Transverse colon (tissue), 4 donors: ENCODE measurements at regions not wholly inside any gene's neighbourhood (a gene's known extent, or its start where the extent isn't known, plus 50 kb on each side); places are given as distances from the start of the nearest gene placed in this dataset.

ENCODE experiments used
- DNase-seq: peaks from one replicate; pipeline ENCODE4 v3.0.0-alpha.2; 2019
- H3K27ac ChIP-seq, 4 donors: fragments of 200-600 bp; sonication (generic); 2 replicates each; pipeline ENCODE4 v1.5.1; 2016 to 2018; ENCODE audit warnings: inconsistent platforms in 4 of 4
- H3K27me3 ChIP-seq: fragments of 200-600 bp; sonication (generic); 2 replicates; pipeline ENCODE4 v1.5.1; 2017; ENCODE audit warnings: inconsistent platforms
- H3K36me3 ChIP-seq, 4 donors: fragments of 200-600 bp; sonication (generic); 2 replicates each; pipeline ENCODE4 v1.5.1; 2017 to 2019; ENCODE audit warnings: inconsistent platforms in 4 of 4
- H3K4me1 ChIP-seq, 4 donors: fragments of 200-600 bp; sonication (generic); 2 replicates each; pipeline ENCODE4 v1.5.1; 2017 to 2020; ENCODE audit warnings: inconsistent platforms in 4 of 4
- H3K4me3 ChIP-seq, 4 donors: fragments of 200-600 bp; sonication (generic); 1 replicate in 1 of 4; 2 replicates in 3 of 4; pipeline versions ENCODE4 v1.5.1 to v1.6.1; 2017 to 2019; ENCODE audit warnings: inconsistent platforms in 4 of 4
- H3K9me3 ChIP-seq, 2 donors: fragments of 200-600 bp; sonication (generic); 2 replicates each; pipeline ENCODE4 v1.5.1; 2017 to 2019; ENCODE audit warnings: inconsistent platforms in 2 of 2
- EP300 ChIP-seq: sonication (generic); formaldehyde crosslinking; IDR thresholded peaks from one replicate; pipeline ENCODE4 v1.6.1; 2017; ENCODE audit warnings: antibody characterized with exemption, low read depth
- POLR2A ChIP-seq: fragments of 450-650 bp; IDR thresholded peaks from one replicate; pipeline ENCODE4 v1.6.1; 2016; ENCODE audit warnings: antibody characterized with exemption, mild to moderate bottlenecking, moderate library complexity
- POLR2AphosphoS5 ChIP-seq, 3 donors: sonication (generic); formaldehyde crosslinking; IDR thresholded peaks; one replicate each; pipeline ENCODE4 v1.6.1; 2016; ENCODE audit warnings: antibody characterized with exemption in 3 of 3
- WGBS, 2 donors: methylation state at CpG; one replicate each; pipeline ENCODE4 v1.1.5; 2018; ENCODE audit warnings: low coverage in 1 of 2; 5-methylcytosine and 5-hydroxymethylcytosine counted together
- in situ Hi-C, 4 donors: fragments of 200-750 bp; cut with MboI; loops; one replicate each; pipeline versions ENCODE4 v1.15.0 to v1.15.1; 2017; ENCODE audit warnings: low sequenced_read_pairs in 3 of 4, low pct_ligation_motif_present in 1 of 4, low pct_unique_long_range_greater_than_20kb in 1 of 4
- intact Hi-C: fragments of 100-400 bp; cut with DNase I; formaldehyde crosslinking; loops from one replicate; pipeline ENCODE4 v1.15.1; 2023; ENCODE audit warnings: low total_unique reads
- TF ChIP-seq, protein P1 (sequence below), 5 experiments: fragments of 200-600 bp in 3 of 5; fragments of 450-650 bp in 2 of 5; sonication (generic) in 3 of 5; IDR thresholded peaks; 1 replicate in 2 of 5; 2 replicates in 3 of 5; pipeline ENCODE4 v1.5.1; 2016 to 2017; ENCODE audit warnings: antibody characterized with exemption in 5 of 5, inconsistent platforms in 3 of 5, mild to moderate bottlenecking in 2 of 5, moderate library complexity in 1 of 5

DNA sequence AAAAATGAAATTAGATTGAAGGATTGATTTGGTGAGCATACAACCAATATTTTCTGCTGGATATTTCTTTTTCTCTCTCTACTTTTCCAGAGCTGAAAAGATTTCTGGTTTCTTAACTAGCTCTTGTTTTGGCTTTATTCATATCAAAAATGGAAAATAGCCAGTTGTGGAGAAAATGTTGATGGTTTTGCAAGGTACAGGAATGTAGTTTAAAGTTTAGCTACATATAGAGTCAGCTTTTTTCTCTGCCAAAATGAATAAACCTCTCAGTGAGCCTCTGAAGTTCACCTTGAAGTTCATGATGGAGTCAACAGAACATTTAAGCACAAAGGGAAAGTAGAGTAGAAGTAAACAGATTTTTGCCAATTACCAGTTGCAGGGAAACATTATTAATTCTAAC is 720.5 kb upstream of the ALCAM start:
- TF ChIP-seq, protein P1, sequence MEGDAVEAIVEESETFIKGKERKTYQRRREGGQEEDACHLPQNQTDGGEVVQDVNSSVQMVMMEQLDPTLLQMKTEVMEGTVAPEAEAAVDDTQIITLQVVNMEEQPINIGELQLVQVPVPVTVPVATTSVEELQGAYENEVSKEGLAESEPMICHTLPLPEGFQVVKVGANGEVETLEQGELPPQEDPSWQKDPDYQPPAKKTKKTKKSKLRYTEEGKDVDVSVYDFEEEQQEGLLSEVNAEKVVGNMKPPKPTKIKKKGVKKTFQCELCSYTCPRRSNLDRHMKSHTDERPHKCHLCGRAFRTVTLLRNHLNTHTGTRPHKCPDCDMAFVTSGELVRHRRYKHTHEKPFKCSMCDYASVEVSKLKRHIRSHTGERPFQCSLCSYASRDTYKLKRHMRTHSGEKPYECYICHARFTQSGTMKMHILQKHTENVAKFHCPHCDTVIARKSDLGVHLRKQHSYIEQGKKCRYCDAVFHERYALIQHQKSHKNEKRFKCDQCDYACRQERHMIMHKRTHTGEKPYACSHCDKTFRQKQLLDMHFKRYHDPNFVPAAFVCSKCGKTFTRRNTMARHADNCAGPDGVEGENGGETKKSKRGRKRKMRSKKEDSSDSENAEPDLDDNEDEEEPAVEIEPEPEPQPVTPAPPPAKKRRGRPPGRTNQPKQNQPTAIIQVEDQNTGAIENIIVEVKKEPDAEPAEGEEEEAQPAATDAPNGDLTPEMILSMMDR (IDR thresholded peaks at IDR 0.05): no peak
- TF ChIP-seq POLR2A (no peak), POLR2AphosphoS5 (IDR thresholded peaks at IDR 0.05) (no peak), EP300 (no peak)
- in situ Hi-C loops (no loop called here), intact Hi-C loops (no loop called here)
- no peak overlapping the region for H3K4me3 ChIP-seq
- no peaks in the 10 kb centered on the region for H3K36me3 ChIP-seq
- no peaks in the 10 kb centered on the region for H3K4me1 ChIP-seq
- H3K27me3 ChIP-seq: no peaks in the 10 kb centered on the region
- no peak overlapping the region for H3K27ac ChIP-seq
- DNase-seq: no peak
- H3K9me3 ChIP-seq: no peaks in the 10 kb centered on the region

DNA sequence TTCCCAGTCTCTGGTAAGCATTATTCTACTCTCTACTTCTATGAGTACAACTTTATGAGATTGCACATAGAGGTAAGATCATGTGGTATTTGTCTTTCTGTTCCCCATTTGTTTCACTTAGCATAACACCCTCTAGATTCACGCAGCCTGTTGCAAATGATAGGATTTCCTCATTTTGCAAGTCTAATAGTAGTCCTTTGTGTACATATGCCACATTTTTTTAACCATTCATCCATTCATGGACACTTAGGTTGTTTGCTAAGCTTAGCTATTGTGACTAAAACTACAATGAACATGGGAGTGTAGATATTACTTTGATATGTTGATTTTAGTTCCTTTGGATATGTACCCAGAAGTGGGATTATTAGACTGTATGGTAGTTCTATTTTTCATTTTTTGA is 717.9 kb upstream of the ALCAM start:
- H3K36me3 ChIP-seq: no peaks in the 10 kb centered on the region
- no peaks in the 10 kb centered on the region for H3K4me1 ChIP-seq
- in situ Hi-C loops: no loop called here
- no peak overlapping the region for H3K4me3 ChIP-seq
- H3K27ac ChIP-seq: no peak overlapping the region
- intact Hi-C loops: no loop called here
- WGBS, 2 donors: 36 to 47% methylated on average over 1 of the region's 1 CpG
- no peaks in the 10 kb centered on the region for H3K27me3 ChIP-seq
- DNase-seq: no peak
- H3K9me3 ChIP-seq: peaks cover 4 to 7% of the 10 kb centered on the region in 2 donors
- TF ChIP-seq, protein P1 (IDR thresholded peaks at IDR 0.05): no peak
- TF ChIP-seq EP300 (no peak), POLR2A (no peak), POLR2AphosphoS5 (IDR thresholded peaks at IDR 0.05) (no peak)

DNA sequence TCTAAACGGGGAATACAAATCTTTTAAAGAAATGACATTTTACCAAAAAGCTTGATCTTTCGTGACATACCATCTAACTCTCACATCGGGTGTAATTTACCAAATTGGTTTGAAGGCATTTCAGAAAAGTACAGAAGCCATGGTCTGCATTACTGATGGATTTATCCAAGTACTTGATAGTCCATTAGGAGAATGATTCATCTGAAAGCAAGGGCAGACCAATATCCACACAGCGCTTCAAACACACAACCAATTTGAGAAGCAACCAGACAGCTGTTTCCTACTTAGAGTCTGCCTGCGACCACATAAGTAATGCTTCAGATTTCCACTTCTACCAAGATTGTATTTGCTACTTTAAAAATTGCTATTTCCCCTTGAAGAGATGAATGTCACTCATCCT is 697.6 kb upstream of the ALCAM start:
- H3K9me3 ChIP-seq: no peaks in the 10 kb centered on the region
- 88 to 89% methylated on average over 4 to 5 of the region's 5 CpGs for WGBS, 2 donors
- H3K4me3 ChIP-seq: no peak overlapping the region
- no peak for DNase-seq
- in situ Hi-C loops (no loop called here), intact Hi-C loops (no loop called here)
- H3K4me1 ChIP-seq: no peaks in the 10 kb centered on the region
- H3K27me3 ChIP-seq: no peaks in the 10 kb centered on the region
- no peak overlapping the region for H3K27ac ChIP-seq
- H3K36me3 ChIP-seq: no peaks in the 10 kb centered on the region
- TF ChIP-seq EP300 (no peak), POLR2AphosphoS5 (IDR thresholded peaks at IDR 0.05) (no peak), POLR2A (no peak)
- TF ChIP-seq, protein P1 (IDR thresholded peaks at IDR 0.05): no peak

DNA sequence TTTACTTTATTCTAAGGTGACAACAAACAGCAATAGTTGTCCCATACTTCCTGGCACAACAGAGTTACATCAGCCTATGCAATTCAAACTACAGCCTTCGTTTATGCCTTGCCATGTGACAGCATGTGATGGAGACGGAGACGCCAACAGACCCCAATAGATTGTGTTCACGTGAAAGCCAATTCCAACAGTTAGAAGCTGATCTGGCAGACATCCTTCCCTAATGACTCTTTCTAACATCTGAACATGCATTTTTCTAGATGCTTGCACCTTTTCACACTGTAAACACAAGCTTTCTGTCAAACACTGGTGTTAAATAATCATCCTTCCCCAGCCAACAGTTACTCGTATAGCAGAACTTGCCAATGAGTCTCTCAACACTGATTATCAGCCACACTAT is 694.4 kb upstream of the ALCAM start:
- H3K36me3 ChIP-seq: no peaks in the 10 kb centered on the region
- no peaks in the 10 kb centered on the region for H3K27me3 ChIP-seq
- peaks cover 0 to 5% of the 10 kb centered on the region in 2 donors for H3K9me3 ChIP-seq
- 74 to 82% methylated on average over 5 of the region's 5 CpGs for WGBS, 2 donors
- intact Hi-C loops (no loop called here), in situ Hi-C loops (no loop called here)
- H3K4me1 ChIP-seq: no peaks in the 10 kb centered on the region
- no peak overlapping the region for H3K27ac ChIP-seq
- no peak overlapping the region for H3K4me3 ChIP-seq
- no peak for DNase-seq
- TF ChIP-seq POLR2A (no peak), POLR2AphosphoS5 (IDR thresholded peaks at IDR 0.05) (no peak), EP300 (no peak)
- TF ChIP-seq, protein P1 (IDR thresholded peaks at IDR 0.05): no peak
